ENCODE measurements at regions not wholly inside any gene's neighbourhood (a gene's known extent, or its start where the extent isn't known, plus 50 kb on each side); places are given as distances from the start of the nearest gene placed in this dataset.

GRCh38 chr12:24233519-24234246 lies 284.2 kb upstream of the SOX5 start:
- TF ChIP-seq CTCF (optimal IDR thresholded peaks at IDR 0.05 in 1 of 3, IDR thresholded peaks at IDR 0.05 in 1 of 3, conservative IDR thresholded peaks at IDR 0.05 in 1 of 3; ENCODE audit: extremely low read depth in 1 of 3, insufficient read depth in 2 of 3, low read length in 3 of 3) (no peak), EZH2 (IDR thresholded peaks at IDR 0.05; ENCODE audit: low read length) (no peak)

Data from keratinocyte (primary cell).